Upper lobe of left lung (tissue), 6 donors: ENCODE measurements at regions not wholly inside any gene's neighbourhood (a gene's known extent, or its start where the extent isn't known, plus 50 kb on each side); places are given as distances from the start of the nearest gene placed in this dataset.

Experiments used
- ATAC-seq, 2 donors: fragments of 200-7000 bp; cut with Tn5 transposase; one replicate each; pipeline ENCODE4 v1.9.1; 2022; ENCODE audit warnings: mild to moderate bottlenecking in 2 of 2, moderate library complexity in 2 of 2; ENCODE audit not compliant: low FRiP score in 2 of 2
- DNase-seq, 2 donors: peaks; one replicate each; pipeline ENCODE4 v3.0.0-alpha.2; 2019 to 2020
- H3K27ac ChIP-seq, 4 donors: fragments of 200-600 bp; sonication (generic); one replicate each; pipeline ENCODE4 v1.5.1; 2016 to 2019
- H3K27me3 ChIP-seq, 4 donors: fragments of 200-600 bp; sonication (generic); one replicate each; pipeline ENCODE4 v1.5.1; 2017 to 2019
- H3K36me3 ChIP-seq, 4 donors: fragments of 200-600 bp; sonication (generic); one replicate each; pipeline ENCODE4 v1.5.1; 2016 to 2019
- H3K4me1 ChIP-seq, 4 donors: fragments of 200-600 bp; sonication (generic); one replicate each; pipeline ENCODE4 v1.5.1; 2018 to 2019
- H3K4me3 ChIP-seq, 4 donors: fragments of 200-600 bp; sonication (generic); one replicate each; pipeline ENCODE4 v1.5.1; 2017 to 2019; ENCODE audit warnings: mild to moderate bottlenecking in 2 of 4, moderate library complexity in 1 of 4
- H3K9me3 ChIP-seq, 4 donors: fragments of 200-600 bp; sonication (generic); one replicate each; pipeline ENCODE4 v1.5.1; 2018 to 2019
- EP300 ChIP-seq, 4 donors: sonication (generic); formaldehyde crosslinking; IDR thresholded peaks; one replicate each; pipeline ENCODE4 v1.5.1; 2017; ENCODE audit warnings: antibody characterized with exemption in 4 of 4, control low read depth in 2 of 4
- POLR2A ChIP-seq, 4 donors: fragments of 450-650 bp; IDR thresholded peaks; one replicate each; pipeline ENCODE4 v1.5.1; 2016 to 2017; ENCODE audit warnings: antibody characterized with exemption in 4 of 4, mild to moderate bottlenecking in 2 of 4
- POLR2AphosphoS5 ChIP-seq, 2 donors: sonication (generic); formaldehyde crosslinking; IDR thresholded peaks; one replicate each; pipeline ENCODE4 v1.5.1; 2017; ENCODE audit warnings: antibody characterized with exemption in 2 of 2
- WGBS, 2 donors: methylation state at CpG; one replicate each; pipeline ENCODE4 v1.1.5; 2017 to 2018; 5-methylcytosine and 5-hydroxymethylcytosine counted together
- TF ChIP-seq, protein P1 (sequence below), 6 experiments: fragments of 450-650 bp in 4 of 6; fragments of 200-600 bp in 2 of 6; sonication (generic) in 2 of 6; IDR thresholded peaks; one replicate each; pipeline ENCODE4 v1.5.1; 2016 to 2019; ENCODE audit warnings: antibody characterized with exemption in 6 of 6
- donor health status: DM: no; HTN: no; CAD: no; lungs with moderate emphysema.
- donor health status: DM: no; HTN: yes; CAD: no; lungs with severe emphysema.

DNA sequence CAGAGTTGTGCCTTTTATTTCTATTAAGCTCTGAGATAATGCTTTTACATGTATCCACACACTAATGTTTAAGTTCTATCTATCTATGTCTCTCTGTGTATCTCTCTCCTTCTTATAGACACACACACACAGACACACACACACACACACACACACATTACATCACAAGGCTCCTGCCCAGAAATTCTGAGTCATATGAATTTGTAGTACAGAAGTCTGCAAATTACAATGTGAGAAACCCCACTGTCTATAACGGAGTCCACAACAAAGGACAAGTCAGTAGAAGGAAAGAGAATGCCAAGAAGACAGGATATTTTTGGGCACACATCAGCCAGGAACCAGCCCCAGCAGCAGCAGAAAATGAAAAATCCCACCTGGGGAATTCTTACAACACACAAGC is 142.4 kb downstream of the EN1 start:
- H3K27ac ChIP-seq = no peak overlapping the region
- no peaks in the 10 kb centered on the region for H3K36me3 ChIP-seq
- no peaks in the 10 kb centered on the region for H3K4me1 ChIP-seq
- ATAC-seq (peak in 1 of 2 donors; percentile 48), DNase-seq (no peak)
- WGBS, 2 donors = 74 to 77% methylated on average over 1 of the region's 1 CpG
- H3K9me3 ChIP-seq = no peaks in the 10 kb centered on the region
- no peak overlapping the region for H3K4me3 ChIP-seq
- H3K27me3 ChIP-seq = no peaks in the 10 kb centered on the region
- TF ChIP-seq, protein P1, sequence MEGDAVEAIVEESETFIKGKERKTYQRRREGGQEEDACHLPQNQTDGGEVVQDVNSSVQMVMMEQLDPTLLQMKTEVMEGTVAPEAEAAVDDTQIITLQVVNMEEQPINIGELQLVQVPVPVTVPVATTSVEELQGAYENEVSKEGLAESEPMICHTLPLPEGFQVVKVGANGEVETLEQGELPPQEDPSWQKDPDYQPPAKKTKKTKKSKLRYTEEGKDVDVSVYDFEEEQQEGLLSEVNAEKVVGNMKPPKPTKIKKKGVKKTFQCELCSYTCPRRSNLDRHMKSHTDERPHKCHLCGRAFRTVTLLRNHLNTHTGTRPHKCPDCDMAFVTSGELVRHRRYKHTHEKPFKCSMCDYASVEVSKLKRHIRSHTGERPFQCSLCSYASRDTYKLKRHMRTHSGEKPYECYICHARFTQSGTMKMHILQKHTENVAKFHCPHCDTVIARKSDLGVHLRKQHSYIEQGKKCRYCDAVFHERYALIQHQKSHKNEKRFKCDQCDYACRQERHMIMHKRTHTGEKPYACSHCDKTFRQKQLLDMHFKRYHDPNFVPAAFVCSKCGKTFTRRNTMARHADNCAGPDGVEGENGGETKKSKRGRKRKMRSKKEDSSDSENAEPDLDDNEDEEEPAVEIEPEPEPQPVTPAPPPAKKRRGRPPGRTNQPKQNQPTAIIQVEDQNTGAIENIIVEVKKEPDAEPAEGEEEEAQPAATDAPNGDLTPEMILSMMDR (IDR thresholded peaks at IDR 0.05) = no peak
- TF ChIP-seq POLR2A (IDR thresholded peaks at IDR 0.05) = no peak

DNA sequence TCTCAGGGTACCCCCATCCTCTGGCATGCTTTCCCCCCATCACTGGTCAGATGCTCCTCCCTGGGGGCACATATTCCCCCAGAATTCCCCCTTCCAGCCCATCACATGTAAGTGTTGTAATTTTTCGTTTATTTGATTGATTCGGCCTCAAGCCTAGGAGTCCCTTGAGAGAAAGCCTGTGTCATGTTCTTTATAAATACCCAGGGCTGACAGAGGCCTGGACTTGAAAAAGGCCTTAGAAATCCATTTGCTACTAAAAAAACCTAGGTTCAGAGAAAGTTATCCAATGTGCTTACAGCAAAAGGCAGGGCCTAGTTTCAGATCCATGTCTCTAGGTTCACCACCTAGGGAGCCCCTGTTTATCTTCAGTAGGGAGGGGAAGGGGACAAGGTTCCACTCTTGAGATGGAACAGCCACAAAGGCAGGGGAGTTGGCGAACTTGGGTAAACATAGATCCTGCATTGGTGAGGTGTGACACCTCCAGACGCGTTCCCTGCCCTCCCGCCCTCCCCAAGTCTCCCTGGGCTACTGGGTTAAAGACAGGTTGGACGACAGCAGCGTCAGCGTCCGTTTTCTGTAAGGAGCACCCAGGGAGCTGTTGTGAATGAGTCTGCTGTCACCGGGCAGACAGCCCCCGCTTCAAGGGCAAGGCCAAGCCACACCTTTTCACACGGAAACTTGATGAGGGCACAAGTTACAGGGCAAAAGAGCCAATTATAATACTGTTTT is 147.8 kb downstream of the EN1 start:
- Histone ChIP-seq H3K36me3 (no peaks in the 10 kb centered on the region), H3K4me3 (no peak overlapping the region), H3K27me3 (no peaks in the 10 kb centered on the region), H3K4me1 (no peaks in the 10 kb centered on the region), H3K9me3 (no peaks in the 10 kb centered on the region), H3K27ac (no peak overlapping the region)
- DNase-seq = no peak
- 36 to 42% methylated on average over 8 to 13 of the region's 13 CpGs for WGBS, 2 donors
- TF ChIP-seq EP300 (IDR thresholded peaks at IDR 0.05) = no peak
- TF ChIP-seq, protein P1 (IDR thresholded peaks at IDR 0.05) = no peak
- TF ChIP-seq POLR2AphosphoS5 (IDR thresholded peaks at IDR 0.05) = no peak
- TF ChIP-seq POLR2A (IDR thresholded peaks at IDR 0.05) = no peak
- ATAC-seq = no peak

DNA sequence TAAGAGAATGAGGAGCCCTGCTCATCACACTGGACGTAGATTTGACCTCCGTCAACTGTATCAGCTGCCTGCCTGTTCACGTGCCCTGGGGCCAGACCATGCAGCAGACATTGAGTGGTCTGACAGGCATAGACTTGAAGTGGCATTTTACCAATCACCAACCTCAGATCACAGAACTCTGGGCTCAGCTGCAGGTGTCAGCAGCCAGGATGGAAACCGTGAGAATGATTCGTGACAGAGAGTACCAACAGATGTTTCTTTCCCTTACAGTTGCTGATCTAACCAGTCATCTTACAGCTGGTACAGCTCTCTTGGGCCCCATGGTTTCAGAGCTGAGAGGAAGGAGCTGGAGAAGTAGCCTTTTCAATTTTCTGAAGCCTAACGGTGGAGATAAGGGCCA is 148.9 kb downstream of the EN1 start:
- Histone ChIP-seq H3K27me3 (no peaks in the 10 kb centered on the region), H3K4me1 (no peaks in the 10 kb centered on the region), H3K9me3 (no peaks in the 10 kb centered on the region), H3K4me3 (no peak overlapping the region), H3K27ac (no peak overlapping the region), H3K36me3 (no peaks in the 10 kb centered on the region)
- ATAC-seq (no peak), DNase-seq (no peak)
- WGBS, 2 donors = 67 to 72% methylated on average over 6 of the region's 6 CpGs
- TF ChIP-seq POLR2A (IDR thresholded peaks at IDR 0.05) (no peak), EP300 (IDR thresholded peaks at IDR 0.05) (no peak)

DNA sequence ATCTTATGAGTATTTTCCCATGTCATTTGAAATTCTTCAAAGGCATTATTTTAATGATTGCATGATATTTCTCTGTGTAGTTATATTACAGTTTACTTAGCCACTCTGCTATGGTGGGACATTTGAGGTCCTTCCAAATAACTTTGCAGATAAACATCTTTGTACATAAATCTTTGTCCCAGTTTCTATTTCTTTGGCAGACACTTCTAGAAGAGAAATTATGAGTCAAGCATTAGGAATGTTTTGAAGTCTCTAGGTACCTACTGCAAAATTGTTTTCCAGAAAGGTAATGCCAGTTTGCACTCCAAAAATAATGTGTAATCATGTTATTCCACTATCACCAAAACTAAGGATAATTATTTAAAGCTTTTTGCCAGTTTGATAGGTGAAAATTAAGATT is 149.7 kb downstream of the EN1 start:
- Histone ChIP-seq H3K4me1 (no peaks in the 10 kb centered on the region), H3K4me3 (no peak overlapping the region), H3K27me3 (no peaks in the 10 kb centered on the region), H3K27ac (no peak overlapping the region), H3K9me3 (no peaks in the 10 kb centered on the region), H3K36me3 (no peaks in the 10 kb centered on the region)
- TF ChIP-seq, protein P1 (IDR thresholded peaks at IDR 0.05) = no peak
- TF ChIP-seq POLR2AphosphoS5 (IDR thresholded peaks at IDR 0.05) (no peak), POLR2A (IDR thresholded peaks at IDR 0.05) (no peak), EP300 (IDR thresholded peaks at IDR 0.05) (no peak)
- ATAC-seq (no peak), DNase-seq (no peak)

DNA sequence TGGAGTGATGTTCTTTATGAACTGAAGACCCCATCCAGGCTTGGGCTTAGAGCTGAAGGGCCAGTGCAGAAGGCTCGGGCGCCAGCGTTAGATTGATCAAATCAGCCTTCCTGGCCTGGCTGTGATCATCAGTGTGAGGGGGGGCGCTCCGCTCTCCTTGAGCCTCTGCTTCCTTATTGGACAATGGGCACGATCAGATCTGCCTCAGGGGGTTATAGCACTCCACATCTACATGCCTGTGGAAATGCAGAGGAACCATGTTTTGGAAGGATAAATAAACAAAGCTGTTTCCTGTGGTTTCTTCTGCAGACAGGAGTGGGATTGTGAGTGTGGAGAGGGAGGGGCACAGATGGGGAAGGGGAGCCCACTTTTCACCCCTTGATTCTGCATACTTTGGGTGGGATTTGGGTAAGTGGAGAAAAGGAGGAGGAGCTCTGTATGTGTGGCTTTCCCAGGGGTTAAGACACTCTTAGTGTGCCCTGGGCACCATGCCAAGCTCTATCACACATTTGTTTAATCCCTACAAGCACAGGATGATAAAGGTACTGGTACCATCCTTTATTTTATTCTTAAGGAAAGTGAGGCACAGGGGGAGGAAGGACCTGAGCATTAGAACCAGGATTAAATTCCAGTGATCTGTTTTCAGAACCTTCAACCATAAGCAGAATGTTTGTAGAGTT is 150.5 kb downstream of the EN1 start:
- DNase-seq = no peak
- no peak for ATAC-seq
- WGBS, 2 donors = 67 to 70% methylated on average over 6 of the region's 6 CpGs
- no peaks in the 10 kb centered on the region for H3K27me3 ChIP-seq
- no peaks in the 10 kb centered on the region for H3K36me3 ChIP-seq
- no peak overlapping the region for H3K4me3 ChIP-seq
- TF ChIP-seq POLR2AphosphoS5 (IDR thresholded peaks at IDR 0.05) (no peak), EP300 (IDR thresholded peaks at IDR 0.05) (no peak), POLR2A (IDR thresholded peaks at IDR 0.05) (no peak)
- TF ChIP-seq, protein P1 (IDR thresholded peaks at IDR 0.05) = no peak
- no peaks in the 10 kb centered on the region for H3K4me1 ChIP-seq
- no peak overlapping the region for H3K27ac ChIP-seq
- no peaks in the 10 kb centered on the region for H3K9me3 ChIP-seq
